ENCODE measurements at regions not wholly inside any gene's neighbourhood (a gene's known extent, or its start where the extent isn't known, plus 50 kb on each side); places are given as distances from the start of the nearest gene placed in this dataset.

- TF ChIP-seq CTCF (conservative IDR thresholded peaks at IDR 0.05; ENCODE audit: low read depth, low read length): no peak
- TF ChIP-seq EZH2 (IDR thresholded peaks at IDR 0.05; ENCODE audit: borderline replicate concordance, low read depth, low read length, poor library complexity, severe bottlenecking): no peak
These were observed 108.7 kb upstream of the UBE2E2 start for GRCh38 chr3:23094412-23094811.
